Nephron (organoid): ENCODE measurements at regions not wholly inside any gene's neighbourhood (a gene's known extent, or its start where the extent isn't known, plus 50 kb on each side); places are given as distances from the start of the nearest gene placed in this dataset.

Source experiments
- H3K27ac Mint-ChIP-seq, 3 experiments: 2 replicates each; pipeline ENCODE4 v1.8.0; 2020; ENCODE audit warnings: mixed read lengths in 3 of 3, mild to moderate bottlenecking in 2 of 3, moderate library complexity in 1 of 3
- H3K27me3 Mint-ChIP-seq: 2 replicates; pipeline ENCODE4 v1.8.0; 2021; ENCODE audit warnings: low read depth, mild to moderate bottlenecking, moderate library complexity, mixed read lengths
- H3K36me3 Mint-ChIP-seq: 2 replicates; pipeline ENCODE4 v1.8.0; 2020; ENCODE audit warnings: low read depth, mixed read lengths
- H3K4me1 Mint-ChIP-seq: 2 replicates; pipeline ENCODE4 v1.8.0; 2020; ENCODE audit warnings: mixed read lengths
- H3K4me3 Mint-ChIP-seq, 3 experiments: 2 replicates each; pipeline ENCODE4 v1.8.0; 2020; ENCODE audit warnings: mild to moderate bottlenecking in 3 of 3, mixed read lengths in 3 of 3, moderate library complexity in 2 of 3
- H3K9me3 Mint-ChIP-seq: 2 replicates; pipeline ENCODE4 v1.8.0; 2020; ENCODE audit warnings: mixed read lengths
- CTCF ChIP-seq, 3 experiments: fragments of 200-600 bp; sonication (generic); IDR thresholded peaks; one replicate each; pipeline ENCODE4 v1.5.0; 2021; ENCODE audit warnings: antibody characterized with exemption in 3 of 3; ENCODE audit not compliant: unreplicated experiment in 3 of 3

GRCh38 chr11:80082406-80082805 is 641.6 kb upstream of the TENM4 start:
- H3K4me3 Mint-ChIP-seq: no peak overlapping the region
- H3K4me1 Mint-ChIP-seq: peaks cover 13% of the 10 kb centered on the region
- no peak for TF ChIP-seq CTCF (IDR thresholded peaks at IDR 0.05; ENCODE audit: unreplicated experiment in 3 of 3)
- H3K36me3 Mint-ChIP-seq: no peaks in the 10 kb centered on the region
- H3K9me3 Mint-ChIP-seq: no peaks in the 10 kb centered on the region
- H3K27ac Mint-ChIP-seq: peak overlapping the region in 1 of 3 experiments; percentile 26
- H3K27me3 Mint-ChIP-seq: no peaks in the 10 kb centered on the region

GRCh38 chr11:80077113-80077512 is 636.3 kb upstream of the TENM4 start:
- Mint-ChIP-seq H3K27ac (no peak overlapping the region), H3K36me3 (no peaks in the 10 kb centered on the region), H3K27me3 (no peaks in the 10 kb centered on the region), H3K4me3 (no peak overlapping the region), H3K9me3 (no peaks in the 10 kb centered on the region), H3K4me1 (no peaks in the 10 kb centered on the region)
- no peak for TF ChIP-seq CTCF (IDR thresholded peaks at IDR 0.05; ENCODE audit: unreplicated experiment in 3 of 3)

DNA sequence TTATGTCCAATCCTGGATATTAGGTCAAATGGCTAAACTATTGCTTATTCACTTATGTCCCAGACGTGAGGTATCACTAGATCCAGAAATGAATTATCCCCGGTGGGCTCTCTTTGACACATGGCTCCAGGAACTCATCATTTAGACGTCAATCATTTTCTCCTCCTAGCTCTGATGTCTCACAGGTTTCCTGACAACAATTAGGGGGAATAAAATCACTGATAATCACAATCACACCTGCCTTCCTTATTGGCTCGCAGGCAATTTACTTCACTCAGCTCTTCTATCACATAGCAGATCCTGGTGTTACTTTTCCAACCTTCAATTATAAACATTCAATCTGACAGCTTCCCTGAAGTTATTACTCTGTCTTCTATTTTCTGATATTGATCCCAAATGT is 634.0 kb upstream of the TENM4 start:
- Mint-ChIP-seq H3K36me3 (no peaks in the 10 kb centered on the region), H3K9me3 (peaks cover 2% of the 10 kb centered on the region), H3K4me1 (no peaks in the 10 kb centered on the region), H3K4me3 (no peak overlapping the region), H3K27ac (no peak overlapping the region), H3K27me3 (no peaks in the 10 kb centered on the region)
- no peak for TF ChIP-seq CTCF (IDR thresholded peaks at IDR 0.05; ENCODE audit: unreplicated experiment in 3 of 3)

GRCh38 chr11:80066291-80066690 is 625.5 kb upstream of the TENM4 start:
- Mint-ChIP-seq H3K27me3 (no peaks in the 10 kb centered on the region), H3K36me3 (no peaks in the 10 kb centered on the region), H3K27ac (no peak overlapping the region), H3K4me3 (no peak overlapping the region), H3K4me1 (no peaks in the 10 kb centered on the region), H3K9me3 (no peaks in the 10 kb centered on the region)
- no peak for TF ChIP-seq CTCF (IDR thresholded peaks at IDR 0.05; ENCODE audit: unreplicated experiment in 3 of 3)

GRCh38 chr11:80065086-80065485 is 624.3 kb upstream of the TENM4 start:
- H3K36me3 Mint-ChIP-seq: no peaks in the 10 kb centered on the region
- H3K27ac Mint-ChIP-seq: no peak overlapping the region
- H3K4me3 Mint-ChIP-seq: no peak overlapping the region
- no peak for TF ChIP-seq CTCF (IDR thresholded peaks at IDR 0.05; ENCODE audit: unreplicated experiment in 3 of 3)
- no peaks in the 10 kb centered on the region for H3K9me3 Mint-ChIP-seq
- H3K4me1 Mint-ChIP-seq: no peaks in the 10 kb centered on the region
- no peaks in the 10 kb centered on the region for H3K27me3 Mint-ChIP-seq

DNA sequence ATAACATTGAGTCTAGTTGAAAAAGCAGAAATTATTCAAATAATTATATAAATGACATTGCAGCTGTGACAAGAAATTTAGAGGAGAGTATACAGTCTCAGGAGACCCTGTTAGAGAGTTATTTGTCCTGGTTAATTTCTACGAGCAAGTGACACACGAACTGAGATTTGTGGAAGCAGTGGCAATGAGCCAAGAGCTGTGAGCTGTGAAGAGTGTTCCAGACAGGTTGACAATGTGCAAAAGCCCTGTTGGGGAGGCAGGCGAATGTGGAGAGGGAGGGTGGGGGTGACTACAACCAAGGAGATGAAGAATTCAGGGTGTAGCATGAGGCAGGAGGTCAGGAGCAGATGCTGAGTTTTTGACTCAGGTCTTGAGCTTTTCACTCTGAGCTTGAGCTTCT is 620.2 kb upstream of the TENM4 start:
- Mint-ChIP-seq H3K4me1 (no peaks in the 10 kb centered on the region), H3K9me3 (no peaks in the 10 kb centered on the region), H3K27me3 (no peaks in the 10 kb centered on the region), H3K27ac (no peak overlapping the region), H3K4me3 (no peak overlapping the region), H3K36me3 (no peaks in the 10 kb centered on the region)
- no peak for TF ChIP-seq CTCF (IDR thresholded peaks at IDR 0.05; ENCODE audit: unreplicated experiment in 3 of 3)
